ENCODE measurements at regions not wholly inside any gene's neighbourhood (a gene's known extent, or its start where the extent isn't known, plus 50 kb on each side); places are given as distances from the start of the nearest gene placed in this dataset.
"Not testable (repeated sequence)": the region's sequence is repeated elsewhere in the genome, so short reads cannot be mapped to it uniquely, and the experiment has no call there.

GRCh38 chrX:140064993-140065392, 99.7 kb upstream of the CXorf66 start:
- no peak for DNase-seq

GRCh38 chrX:140057001-140057411, 91.7 kb upstream of the CXorf66 start:
- peak; percentile 25 for DNase-seq

- DNase-seq, result no peak
Measured at GRCh38 chrX:140053846-140054245, 88.5 kb upstream of the CXorf66 start.

GRCh38 chrX:140050906-140051305, 85.6 kb upstream of the CXorf66 start:
- no peak for DNase-seq

- no peak for DNase-seq
Measured at GRCh38 chrX:140040386-140040785, 75.1 kb upstream of the CXorf66 start.

GRCh38 chrX:140038842-140039241, 73.5 kb upstream of the CXorf66 start:
- DNase-seq, result no peak

- no peak for DNase-seq
Measured at GRCh38 chrX:140034916-140035315, 69.6 kb upstream of the CXorf66 start.

- no peak for DNase-seq
Measured at GRCh38 chrX:140022482-140022881, 57.2 kb upstream of the CXorf66 start.

GRCh38 chrX:140019134-140019533, 53.8 kb upstream of the CXorf66 start:
- DNase-seq, result not testable (repeated sequence)
